CD4-positive, alpha-beta memory T cell (primary cell): ENCODE measurements at regions not wholly inside any gene's neighbourhood (a gene's known extent, or its start where the extent isn't known, plus 50 kb on each side); places are given as distances from the start of the nearest gene placed in this dataset.
"Not testable (repeated sequence)": the region's sequence is repeated elsewhere in the genome, so short reads cannot be mapped to it uniquely, and the experiment has no call there.

Experiments
- CTCF ChIA-PET: fragments of 350-600 bp; sonication (Branson Sonifier 250); formaldehyde crosslinking; loops from one replicate; lab custom pipeline; 2021; ENCODE audit warnings: inconsistent platforms; ENCODE audit not compliant: partially characterized antibody; lab: Charles Lee
- POLR2A ChIA-PET: fragments of 350-600 bp; sonication (Branson Sonifier 250); formaldehyde crosslinking; loops from one replicate; lab custom pipeline; 2021; ENCODE audit not compliant: partially characterized antibody; lab: Charles Lee
- DNase-seq, 5 donors: peaks; one replicate each; pipeline versions ENCODE4 v3.0.0 to v3.0.0-alpha.2; 2020 to 2022; ENCODE audit warnings: mixed read lengths in 1 of 5
- H3K27ac ChIP-seq: one replicate; pipeline ENCODE4 v1.7.0; 2013; ENCODE audit warnings: low read depth, low read length
- H3K27me3 ChIP-seq: 2 replicates; pipeline ENCODE4 v1.7.0; 2013; ENCODE audit warnings: mild to moderate bottlenecking, low read length, moderate library complexity; ENCODE audit not compliant: insufficient read depth
- H3K36me3 ChIP-seq: 2 replicates; pipeline ENCODE4 v1.7.0; 2013; ENCODE audit warnings: mild to moderate bottlenecking, low read length, moderate library complexity; ENCODE audit not compliant: insufficient read depth
- H3K4me1 ChIP-seq: 2 replicates; pipeline ENCODE4 v1.7.0; 2013; ENCODE audit warnings: mild to moderate bottlenecking, low read length, moderate library complexity; ENCODE audit not compliant: insufficient read depth
- H3K4me3 ChIP-seq, 2 donors: one replicate each; pipeline ENCODE4 v1.7.0; 2013; ENCODE audit warnings: low read length in 2 of 2, mild to moderate bottlenecking in 1 of 2
- H3K9me3 ChIP-seq, 2 donors: one replicate each; pipeline ENCODE4 v1.7.0; 2013; ENCODE audit warnings: low read length in 2 of 2, control low read depth in 1 of 2; ENCODE audit not compliant: control insufficient read depth in 1 of 2
- H3K27ac Mint-ChIP-seq, 7 donors: one replicate each; pipeline ENCODE4 v1.8.0; 2020 to 2021; ENCODE audit warnings: mixed read lengths in 7 of 7, mild to moderate bottlenecking in 6 of 7, inconsistent platforms in 3 of 7, moderate library complexity in 3 of 7
- H3K27me3 Mint-ChIP-seq, 2 donors: one replicate each; pipeline ENCODE4 v1.8.0; 2020 to 2021; ENCODE audit warnings: mixed read lengths in 2 of 2
- H3K36me3 Mint-ChIP-seq, 2 donors: one replicate each; pipeline ENCODE4 v1.8.0; 2020 to 2021; ENCODE audit warnings: mixed read lengths in 2 of 2, inconsistent platforms in 1 of 2, mild to moderate bottlenecking in 1 of 2
- H3K4me1 Mint-ChIP-seq, 4 donors: one replicate each; pipeline ENCODE4 v1.8.0; 2020 to 2021; ENCODE audit warnings: mixed read lengths in 4 of 4, mild to moderate bottlenecking in 1 of 4
- H3K4me3 Mint-ChIP-seq, 8 donors: one replicate each; pipeline ENCODE4 v1.8.0; 2020 to 2021; ENCODE audit warnings: mixed read lengths in 8 of 8, mild to moderate bottlenecking in 7 of 8, moderate library complexity in 6 of 8, inconsistent platforms in 3 of 8
- H3K9me3 Mint-ChIP-seq, 8 donors: one replicate each; pipeline ENCODE4 v1.8.0; 2020 to 2021; ENCODE audit warnings: mixed read lengths in 8 of 8, mild to moderate bottlenecking in 5 of 8, inconsistent platforms in 3 of 8, moderate library complexity in 1 of 8
- intact Hi-C: fragments of 100-400 bp; cut with micrococcal nuclease; formaldehyde crosslinking; loops from one replicate; pipeline ENCODE4 v1.15.1; 2023

GRCh38 chr6:18048953-18049630, 61.7 kb upstream of the KIF13A start:
- Mint-ChIP-seq H3K36me3 (no peaks in the 10 kb centered on the region), H3K4me1 (peaks cover 0 to 2% (median 0%) of the 10 kb centered on the region in 4 donors), H3K27ac (no peak overlapping the region), H3K9me3 (peaks cover 0 to 4% (median 0%) of the 10 kb centered on the region in 8 donors), H3K27me3 (peaks cover 7 to 9% of the 10 kb centered on the region in 2 donors), H3K4me3 (no peak overlapping the region)
- intact Hi-C loops = no loop called here
- no peaks in the 10 kb centered on the region for H3K36me3 ChIP-seq
- H3K4me1 ChIP-seq = no peaks in the 10 kb centered on the region
- H3K9me3 ChIP-seq = no peaks in the 10 kb centered on the region
- ChIA-PET CTCF (no interaction called here), POLR2A (no interaction called here)
- no peak overlapping the region for H3K4me3 ChIP-seq
- H3K27me3 ChIP-seq = no peaks in the 10 kb centered on the region
- DNase-seq = no peak
- no peak overlapping the region for H3K27ac ChIP-seq

DNA sequence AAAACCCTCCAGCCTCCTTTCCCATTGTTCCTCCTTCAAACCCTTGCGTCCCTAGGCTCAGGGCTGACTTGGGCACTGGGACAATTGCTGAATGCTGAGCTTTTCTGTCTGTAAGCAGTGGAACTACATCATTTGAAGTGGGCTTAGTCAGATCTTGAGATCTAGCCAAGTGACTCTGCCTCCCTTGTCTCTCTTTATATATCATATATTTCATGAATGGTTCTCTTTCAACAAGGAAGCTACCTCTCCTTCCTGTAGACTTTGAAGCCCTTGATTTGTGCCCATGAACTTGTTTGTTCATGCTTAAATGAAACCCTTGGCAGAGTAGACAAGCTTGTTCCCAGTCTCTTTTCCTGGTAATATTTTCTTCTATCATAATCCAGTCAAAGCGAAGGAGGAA, 60.0 kb upstream of the KIF13A start:
- ChIA-PET CTCF (no interaction called here), POLR2A (no interaction called here)
- Histone ChIP-seq H3K4me3 (no peak overlapping the region), H3K27me3 (no peaks in the 10 kb centered on the region), H3K36me3 (no peaks in the 10 kb centered on the region), H3K4me1 (no peaks in the 10 kb centered on the region), H3K9me3 (no peaks in the 10 kb centered on the region), H3K27ac (no peak overlapping the region)
- intact Hi-C loops = no loop called here
- no peak overlapping the region for H3K27ac Mint-ChIP-seq
- no peak overlapping the region for H3K4me3 Mint-ChIP-seq
- peaks cover 0 to 4% (median 0%) of the 10 kb centered on the region in 8 donors for H3K9me3 Mint-ChIP-seq
- H3K27me3 Mint-ChIP-seq = peaks cover 3 to 7% of the 10 kb centered on the region in 2 donors
- DNase-seq = no peak
- H3K36me3 Mint-ChIP-seq = no peaks in the 10 kb centered on the region
- peaks cover 0 to 2% (median 0%) of the 10 kb centered on the region in 4 donors for H3K4me1 Mint-ChIP-seq

- no peaks in the 10 kb centered on the region for H3K9me3 ChIP-seq
- Mint-ChIP-seq H3K36me3 (no peaks in the 10 kb centered on the region), H3K4me3 (no peak overlapping the region), H3K9me3 (no peaks in the 10 kb centered on the region), H3K4me1 (peaks cover 0 to 2% (median under 1%) of the 10 kb centered on the region in 4 donors), H3K27me3 (peaks cover 2 to 5% of the 10 kb centered on the region in 2 donors), H3K27ac (no peak overlapping the region)
- H3K4me3 ChIP-seq = no peak overlapping the region
- intact Hi-C loops = no loop called here
- H3K4me1 ChIP-seq = no peaks in the 10 kb centered on the region
- no peaks in the 10 kb centered on the region for H3K27me3 ChIP-seq
- POLR2A ChIA-PET = no interaction called here
- H3K27ac ChIP-seq = no peak overlapping the region
- H3K36me3 ChIP-seq = no peaks in the 10 kb centered on the region
- CTCF ChIA-PET = no interaction called here
- no peak for DNase-seq
Observed at GRCh38 chr6:18045507-18045906, 58.1 kb upstream of the KIF13A start.

GRCh38 chr6:18044108-18044783, 56.8 kb upstream of the KIF13A start:
- no peak for DNase-seq
- Histone ChIP-seq H3K4me3 (no peak overlapping the region), H3K9me3 (no peaks in the 10 kb centered on the region), H3K27ac (no peak overlapping the region), H3K27me3 (no peaks in the 10 kb centered on the region), H3K36me3 (no peaks in the 10 kb centered on the region), H3K4me1 (no peaks in the 10 kb centered on the region)
- H3K27me3 Mint-ChIP-seq = peaks cover 2 to 3% of the 10 kb centered on the region in 2 donors
- no peak overlapping the region for H3K4me3 Mint-ChIP-seq
- peaks cover 0 to 2% (median under 1%) of the 10 kb centered on the region in 4 donors for H3K4me1 Mint-ChIP-seq
- no peaks in the 10 kb centered on the region for H3K36me3 Mint-ChIP-seq
- H3K27ac Mint-ChIP-seq = peak overlapping the region in 1 of 7 donors; percentile 43
- intact Hi-C loops = no loop called here
- no peaks in the 10 kb centered on the region for H3K9me3 Mint-ChIP-seq
- CTCF ChIA-PET = no interaction called here
- POLR2A ChIA-PET = no interaction called here

GRCh38 chr6:18042536-18043145, 55.2 kb upstream of the KIF13A start:
- H3K27ac ChIP-seq = no peak overlapping the region
- H3K4me3 ChIP-seq = no peak overlapping the region
- Mint-ChIP-seq H3K4me3 (no peak overlapping the region), H3K36me3 (no peaks in the 10 kb centered on the region), H3K9me3 (no peaks in the 10 kb centered on the region), H3K27me3 (peaks cover 2 to 3% of the 10 kb centered on the region in 2 donors), H3K4me1 (peaks cover 0 to 2% (median 0%) of the 10 kb centered on the region in 4 donors), H3K27ac (no peak overlapping the region)
- no peaks in the 10 kb centered on the region for H3K36me3 ChIP-seq
- no peak for DNase-seq
- CTCF ChIA-PET = no interaction called here
- POLR2A ChIA-PET = no interaction called here
- intact Hi-C loops = no loop called here
- H3K27me3 ChIP-seq = no peaks in the 10 kb centered on the region
- no peaks in the 10 kb centered on the region for H3K9me3 ChIP-seq
- H3K4me1 ChIP-seq = no peaks in the 10 kb centered on the region

DNA sequence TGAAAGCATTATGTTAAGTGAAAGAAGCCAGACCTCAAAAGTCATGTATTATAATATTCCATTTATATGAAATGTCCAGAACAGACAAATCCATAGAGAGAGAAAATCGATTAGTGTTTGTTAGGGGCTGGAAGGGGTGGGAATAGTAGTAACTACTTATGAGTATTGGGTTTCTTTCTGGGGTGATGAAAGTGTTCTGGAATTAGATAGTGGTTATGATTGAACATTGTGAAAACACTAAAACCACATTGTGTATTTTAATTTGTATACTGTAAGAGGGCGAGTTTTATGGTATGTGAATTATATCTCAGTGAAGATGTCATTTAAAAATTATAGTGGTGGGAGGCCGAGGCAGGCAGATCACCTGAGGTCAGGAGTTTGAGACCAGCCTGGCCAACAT, 52.0 kb upstream of the KIF13A start:
- no peak overlapping the region for H3K27ac Mint-ChIP-seq
- H3K4me1 Mint-ChIP-seq = peaks cover 0 to 2% (median 0%) of the 10 kb centered on the region in 4 donors
- CTCF ChIA-PET = no interaction called here
- no peaks in the 10 kb centered on the region for H3K27me3 ChIP-seq
- no peak overlapping the region for H3K27ac ChIP-seq
- H3K36me3 Mint-ChIP-seq = no peaks in the 10 kb centered on the region
- no peaks in the 10 kb centered on the region for H3K9me3 ChIP-seq
- no peak overlapping the region for H3K4me3 Mint-ChIP-seq
- no peaks in the 10 kb centered on the region for H3K9me3 Mint-ChIP-seq
- H3K4me1 ChIP-seq = no peaks in the 10 kb centered on the region
- no peak for DNase-seq
- peaks cover 0 to 1% of the 10 kb centered on the region in 2 donors for H3K27me3 Mint-ChIP-seq
- no peak overlapping the region for H3K4me3 ChIP-seq
- POLR2A ChIA-PET = no interaction called here
- intact Hi-C loops = no loop called here
- no peaks in the 10 kb centered on the region for H3K36me3 ChIP-seq

GRCh38 chr6:18038235-18038634, 50.8 kb upstream of the KIF13A start:
- H3K4me3 Mint-ChIP-seq, H3K36me3 ChIP-seq, H3K9me3 ChIP-seq, H3K27me3 Mint-ChIP-seq, H3K4me1 ChIP-seq, H3K4me3 ChIP-seq, H3K27ac ChIP-seq, H3K9me3 Mint-ChIP-seq, POLR2A ChIA-PET, H3K4me1 Mint-ChIP-seq, intact Hi-C loops, CTCF ChIA-PET, DNase-seq, H3K27me3 ChIP-seq, H3K27ac Mint-ChIP-seq, H3K36me3 Mint-ChIP-seq: not testable (repeated sequence)
